C4-2B (cell line): ENCODE measurements at regions not wholly inside any gene's neighbourhood (a gene's known extent, or its start where the extent isn't known, plus 50 kb on each side); places are given as distances from the start of the nearest gene placed in this dataset.

ENCODE experiments used
- H3K27ac ChIP-seq: fragments of 450-650 bp; 2 replicates; pipeline ENCODE4 v1.5.1; 2017
- ZFX ChIP-seq: fragments of 450-650 bp; IDR thresholded peaks from 2 replicates; pipeline ENCODE4 v1.6.1; 2017
- TF ChIP-seq, protein P1 (sequence below): fragments of 450-650 bp; conservative IDR thresholded peaks from 2 replicates; pipeline ENCODE4 v1.5.1; 2017; ENCODE audit warnings: mild to moderate bottlenecking

DNA sequence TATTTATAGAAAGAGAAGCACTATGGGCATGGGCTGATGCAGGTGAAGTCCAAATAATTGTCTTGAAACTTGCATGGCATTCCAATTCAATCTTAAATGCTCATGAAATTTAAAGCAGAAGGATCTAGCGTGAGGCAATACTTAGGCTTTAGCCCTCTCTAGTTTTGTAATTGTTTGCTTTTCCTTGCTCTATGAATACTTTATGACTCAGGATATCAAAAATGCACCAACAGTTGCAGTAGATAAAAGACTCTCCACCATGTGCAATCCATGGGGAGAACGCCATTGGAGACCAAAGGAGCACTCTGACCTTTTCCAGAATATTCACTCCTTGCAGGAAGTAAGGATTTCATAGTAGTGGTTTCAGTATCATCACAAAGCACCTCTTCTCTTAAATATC is 436.4 kb downstream of the LRRIQ3 start:
- no peak overlapping the region for H3K27ac ChIP-seq
- TF ChIP-seq, protein P1, sequence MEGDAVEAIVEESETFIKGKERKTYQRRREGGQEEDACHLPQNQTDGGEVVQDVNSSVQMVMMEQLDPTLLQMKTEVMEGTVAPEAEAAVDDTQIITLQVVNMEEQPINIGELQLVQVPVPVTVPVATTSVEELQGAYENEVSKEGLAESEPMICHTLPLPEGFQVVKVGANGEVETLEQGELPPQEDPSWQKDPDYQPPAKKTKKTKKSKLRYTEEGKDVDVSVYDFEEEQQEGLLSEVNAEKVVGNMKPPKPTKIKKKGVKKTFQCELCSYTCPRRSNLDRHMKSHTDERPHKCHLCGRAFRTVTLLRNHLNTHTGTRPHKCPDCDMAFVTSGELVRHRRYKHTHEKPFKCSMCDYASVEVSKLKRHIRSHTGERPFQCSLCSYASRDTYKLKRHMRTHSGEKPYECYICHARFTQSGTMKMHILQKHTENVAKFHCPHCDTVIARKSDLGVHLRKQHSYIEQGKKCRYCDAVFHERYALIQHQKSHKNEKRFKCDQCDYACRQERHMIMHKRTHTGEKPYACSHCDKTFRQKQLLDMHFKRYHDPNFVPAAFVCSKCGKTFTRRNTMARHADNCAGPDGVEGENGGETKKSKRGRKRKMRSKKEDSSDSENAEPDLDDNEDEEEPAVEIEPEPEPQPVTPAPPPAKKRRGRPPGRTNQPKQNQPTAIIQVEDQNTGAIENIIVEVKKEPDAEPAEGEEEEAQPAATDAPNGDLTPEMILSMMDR = no peak
- no peak for TF ChIP-seq ZFX

DNA sequence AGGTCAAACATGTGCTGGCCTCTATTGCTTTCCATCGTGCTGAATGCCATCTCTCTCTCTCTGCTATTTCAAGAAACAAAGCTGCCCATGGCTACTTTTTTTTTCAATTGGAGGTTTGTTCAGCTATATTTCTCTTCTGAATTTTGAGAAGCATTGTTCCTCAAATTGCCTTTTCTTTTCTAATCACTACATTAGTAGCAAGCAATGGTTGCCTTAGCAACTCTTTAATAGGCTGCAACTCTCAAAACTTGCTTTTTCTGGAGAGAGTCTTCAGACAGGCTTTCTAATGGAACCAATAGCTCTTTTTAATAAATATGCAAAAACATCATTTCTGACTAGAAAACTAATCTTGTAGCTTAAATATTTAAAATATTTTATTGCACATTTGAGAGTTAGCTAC is 439.0 kb downstream of the LRRIQ3 start:
- H3K27ac ChIP-seq = no peak overlapping the region
- TF ChIP-seq ZFX = no peak
- TF ChIP-seq, protein P1 = no peak

DNA sequence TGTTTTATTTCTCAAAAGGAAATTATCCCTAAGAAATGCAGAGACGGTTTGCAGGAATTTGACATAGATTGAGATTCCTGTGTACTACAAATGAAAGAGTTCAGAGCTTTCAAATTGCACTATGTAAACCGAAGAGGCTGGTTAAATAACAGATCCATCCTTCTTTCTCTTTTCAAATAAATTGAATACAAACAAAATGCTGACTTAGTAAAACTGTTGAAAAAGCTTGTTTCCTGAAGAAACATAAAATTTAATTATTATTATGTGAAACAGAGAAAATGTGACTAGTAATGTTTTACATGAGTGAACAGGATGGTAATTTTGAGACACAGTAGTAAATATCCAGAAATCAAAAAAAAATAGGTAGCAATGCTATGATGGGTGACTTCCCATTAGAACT is 441.2 kb downstream of the LRRIQ3 start:
- TF ChIP-seq, protein P1 = no peak
- no peak for TF ChIP-seq ZFX
- no peak overlapping the region for H3K27ac ChIP-seq

DNA sequence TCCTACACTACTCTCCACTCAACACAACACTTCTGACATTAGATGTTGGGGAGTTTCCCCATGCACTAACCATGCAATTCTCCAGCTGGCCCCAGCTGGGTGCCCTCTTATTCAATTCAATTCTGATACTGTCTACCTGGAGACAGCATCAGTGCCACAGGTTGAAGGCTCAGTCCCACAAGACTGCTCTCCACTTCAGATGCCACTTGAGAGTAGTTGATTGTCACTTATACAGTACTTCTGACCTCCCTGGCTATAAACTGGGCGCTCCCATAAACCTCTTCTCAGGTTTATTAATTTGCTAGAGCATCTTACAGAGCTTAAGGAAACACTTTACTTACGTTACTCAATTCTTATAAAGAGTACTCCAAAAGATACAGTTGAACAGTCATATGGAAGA is 442.3 kb downstream of the LRRIQ3 start:
- TF ChIP-seq, protein P1 = no peak
- no peak for TF ChIP-seq ZFX
- no peak overlapping the region for H3K27ac ChIP-seq

DNA sequence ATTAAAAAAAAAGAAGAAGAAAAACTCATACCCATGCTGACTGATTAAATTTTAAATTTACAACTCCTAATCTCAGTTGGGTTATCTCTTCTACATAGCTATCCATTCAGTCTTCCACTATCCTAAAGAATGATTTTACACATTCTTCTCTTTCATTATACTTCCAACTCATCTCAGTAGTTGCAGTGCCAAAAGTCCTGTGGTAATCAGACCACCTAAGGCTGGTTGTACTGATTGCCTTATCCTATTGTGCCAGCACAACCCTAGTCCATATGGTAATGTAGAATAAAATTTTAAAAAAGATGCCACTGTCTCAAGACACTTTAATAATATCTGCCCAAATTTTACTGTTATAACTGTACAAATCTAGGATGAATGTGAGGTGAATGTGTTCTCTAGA is 448.0 kb downstream of the LRRIQ3 start:
- no peak for TF ChIP-seq ZFX
- TF ChIP-seq, protein P1 = no peak
- no peak overlapping the region for H3K27ac ChIP-seq

DNA sequence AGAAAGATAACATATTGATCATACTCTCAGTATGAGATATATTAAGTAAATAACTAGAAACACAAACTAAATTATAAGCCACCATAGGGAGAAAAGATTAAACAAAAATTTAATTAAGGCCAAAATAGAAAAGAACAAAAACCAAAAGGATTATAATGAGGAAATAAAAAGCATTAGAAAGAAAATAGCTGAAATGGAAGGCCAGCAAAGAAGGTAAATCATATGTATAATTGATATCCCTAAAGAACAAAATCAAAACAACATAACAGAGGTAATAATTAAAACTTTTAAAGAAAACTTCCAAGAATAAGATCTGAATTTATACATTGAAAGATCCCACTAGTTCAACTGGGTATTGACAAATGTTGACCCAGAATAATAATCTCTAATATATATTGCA is 453.0 kb downstream of the LRRIQ3 start:
- no peak overlapping the region for H3K27ac ChIP-seq
- TF ChIP-seq, protein P1 = no peak
- TF ChIP-seq ZFX = no peak

DNA sequence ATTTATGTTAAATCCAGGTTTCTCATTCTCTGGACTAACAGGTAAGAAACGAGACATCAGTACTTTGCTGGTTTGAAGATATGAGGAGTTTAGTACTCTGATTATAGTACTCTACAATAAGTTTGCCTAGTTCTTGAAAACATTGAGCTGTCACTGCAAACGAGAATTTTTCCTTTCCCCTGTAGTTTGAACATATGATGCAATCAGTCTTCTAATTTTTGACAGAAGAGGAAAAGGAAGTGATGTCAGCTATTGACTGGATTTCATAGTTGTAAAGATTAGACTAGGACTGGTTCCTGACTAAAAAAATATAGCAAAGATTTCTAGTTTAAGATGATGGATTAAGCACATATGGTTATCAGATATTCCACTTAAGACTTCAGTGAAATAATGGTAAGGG is 461.9 kb downstream of the LRRIQ3 start:
- no peak for TF ChIP-seq ZFX
- TF ChIP-seq, protein P1 = no peak
- no peak overlapping the region for H3K27ac ChIP-seq
